ENCODE measurements at regions not wholly inside any gene's neighbourhood (a gene's known extent, or its start where the extent isn't known, plus 50 kb on each side); places are given as distances from the start of the nearest gene placed in this dataset.

GRCh38 chr2:185643434-185643833 is 95.2 kb upstream of the FSIP2 start:
- no peaks in the 10 kb centered on the region for H3K36me3 ChIP-seq (ENCODE audit: insufficient read depth, low read length)
- H3K9me3 ChIP-seq (ENCODE audit: low read depth, low read length): no peaks in the 10 kb centered on the region
- no peak overlapping the region for H3K4me3 ChIP-seq
- DNase-seq (ENCODE audit: low read depth, low spot score): no peak
- H3K9ac ChIP-seq (ENCODE audit: insufficient read length): no peak overlapping the region
- H3K27ac ChIP-seq: no peak overlapping the region
- TF ChIP-seq EZH2 (IDR thresholded peaks at IDR 0.05) (no peak), POLR2AphosphoS5 (IDR thresholded peaks at IDR 0.05; ENCODE audit: borderline replicate concordance, low read depth, low read length) (no peak), FOXP2 (optimal IDR thresholded peaks at IDR 0.05; ENCODE audit: control extremely low read depth, extremely low read length, insufficient read depth) (no peak)

GRCh38 chr2:185644828-185645227 is 93.8 kb upstream of the FSIP2 start:
- no peak for DNase-seq (ENCODE audit: low read depth, low spot score)
- no peak overlapping the region for H3K9ac ChIP-seq (ENCODE audit: insufficient read length)
- no peak for TF ChIP-seq FOXP2 (optimal IDR thresholded peaks at IDR 0.05; ENCODE audit: control extremely low read depth, extremely low read length, insufficient read depth)
- no peak for TF ChIP-seq POLR2AphosphoS5 (IDR thresholded peaks at IDR 0.05; ENCODE audit: borderline replicate concordance, low read depth, low read length)
- TF ChIP-seq EZH2 (IDR thresholded peaks at IDR 0.05): no peak

GRCh38 chr2:185645529-185645928 is 93.1 kb upstream of the FSIP2 start:
- Histone ChIP-seq H3K9ac (ENCODE audit: insufficient read length) (no peak overlapping the region), H3K27ac (no peak overlapping the region), H3K4me3 (no peak overlapping the region), H3K9me3 (ENCODE audit: low read depth, low read length) (no peaks in the 10 kb centered on the region), H3K36me3 (ENCODE audit: insufficient read depth, low read length) (no peaks in the 10 kb centered on the region)
- no peak for DNase-seq (ENCODE audit: low read depth, low spot score)
- TF ChIP-seq FOXP2 (optimal IDR thresholded peaks at IDR 0.05; ENCODE audit: control extremely low read depth, extremely low read length, insufficient read depth) (no peak), EZH2 (IDR thresholded peaks at IDR 0.05) (no peak), POLR2AphosphoS5 (IDR thresholded peaks at IDR 0.05; ENCODE audit: borderline replicate concordance, low read depth, low read length) (no peak)

More at GRCh38 chr2:185644828-185645227, 93.8 kb upstream of the FSIP2 start:
- no peak overlapping the region for H3K4me3 ChIP-seq
- H3K9me3 ChIP-seq (ENCODE audit: low read depth, low read length): no peaks in the 10 kb centered on the region
- H3K36me3 ChIP-seq (ENCODE audit: insufficient read depth, low read length): no peaks in the 10 kb centered on the region
- H3K27ac ChIP-seq: no peak overlapping the region

DNA sequence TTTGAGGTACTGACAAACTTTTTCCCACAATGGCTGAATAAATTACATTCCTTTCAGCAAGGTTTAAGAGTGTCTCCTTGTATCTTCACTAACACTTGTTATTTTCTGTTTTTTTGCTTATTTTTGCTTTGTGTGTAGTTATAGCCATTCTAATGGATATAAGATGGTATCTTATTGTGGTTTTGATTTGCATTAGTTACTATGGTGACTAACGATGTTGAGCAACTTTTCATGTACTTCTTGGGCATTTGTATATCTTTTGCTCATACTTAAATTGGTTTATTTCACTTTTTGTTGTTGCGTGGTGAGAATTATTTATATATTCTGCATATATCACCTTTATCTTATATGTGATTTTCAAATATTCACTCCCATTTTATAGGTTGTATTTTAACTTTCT is 79.9 kb upstream of the FSIP2 start:
- no peak overlapping the region for H3K4me3 ChIP-seq
- no peak for DNase-seq (ENCODE audit: low read depth, low spot score)
- H3K9ac ChIP-seq (ENCODE audit: insufficient read length): no peak overlapping the region
- no peak overlapping the region for H3K27ac ChIP-seq
- TF ChIP-seq FOXP2 (optimal IDR thresholded peaks at IDR 0.05; ENCODE audit: control extremely low read depth, extremely low read length, insufficient read depth): no peak
- TF ChIP-seq POLR2AphosphoS5 (IDR thresholded peaks at IDR 0.05; ENCODE audit: borderline replicate concordance, low read depth, low read length): no peak
- no peak for TF ChIP-seq EZH2 (IDR thresholded peaks at IDR 0.05)
- no peaks in the 10 kb centered on the region for H3K36me3 ChIP-seq (ENCODE audit: insufficient read depth, low read length)
- H3K9me3 ChIP-seq (ENCODE audit: low read depth, low read length): no peaks in the 10 kb centered on the region

DNA sequence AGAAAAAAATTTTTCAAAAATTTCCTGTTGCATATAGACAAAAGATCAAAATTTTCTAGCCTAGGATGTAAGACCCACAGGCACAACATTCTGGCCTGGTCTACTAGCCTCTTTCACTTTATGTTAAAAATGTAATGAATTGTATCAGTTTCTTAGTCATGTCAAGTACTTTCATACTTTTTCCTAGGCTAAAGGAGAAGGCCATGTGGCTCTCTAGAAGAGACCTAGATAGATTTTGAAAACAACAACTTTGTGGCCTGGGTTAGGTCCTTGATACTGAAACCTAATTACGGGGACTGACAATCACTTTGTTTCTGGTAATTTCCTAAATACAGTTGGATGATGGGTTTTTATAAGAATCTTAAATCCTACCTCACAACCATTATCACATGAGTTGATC is 74.8 kb upstream of the FSIP2 start:
- Histone ChIP-seq H3K9ac (ENCODE audit: insufficient read length) (no peak overlapping the region), H3K27ac (no peak overlapping the region), H3K9me3 (ENCODE audit: low read depth, low read length) (no peaks in the 10 kb centered on the region), H3K4me3 (no peak overlapping the region), H3K36me3 (ENCODE audit: insufficient read depth, low read length) (no peaks in the 10 kb centered on the region)
- no peak for TF ChIP-seq FOXP2 (optimal IDR thresholded peaks at IDR 0.05; ENCODE audit: control extremely low read depth, extremely low read length, insufficient read depth)
- no peak for TF ChIP-seq EZH2 (IDR thresholded peaks at IDR 0.05)
- TF ChIP-seq POLR2AphosphoS5 (IDR thresholded peaks at IDR 0.05; ENCODE audit: borderline replicate concordance, low read depth, low read length): no peak
- no peak for DNase-seq (ENCODE audit: low read depth, low spot score)

- DNase-seq (ENCODE audit: low read depth, low spot score): no peak
- Histone ChIP-seq H3K9me3 (ENCODE audit: low read depth, low read length) (no peaks in the 10 kb centered on the region), H3K4me3 (no peak overlapping the region), H3K36me3 (ENCODE audit: insufficient read depth, low read length) (no peaks in the 10 kb centered on the region), H3K9ac (ENCODE audit: insufficient read length) (no peak overlapping the region), H3K27ac (no peak overlapping the region)
- no peak for TF ChIP-seq FOXP2 (optimal IDR thresholded peaks at IDR 0.05; ENCODE audit: control extremely low read depth, extremely low read length, insufficient read depth)
- no peak for TF ChIP-seq POLR2AphosphoS5 (IDR thresholded peaks at IDR 0.05; ENCODE audit: borderline replicate concordance, low read depth, low read length)
- TF ChIP-seq EZH2 (IDR thresholded peaks at IDR 0.05): no peak
Observed at GRCh38 chr2:185664384-185664783, 74.2 kb upstream of the FSIP2 start.

DNA sequence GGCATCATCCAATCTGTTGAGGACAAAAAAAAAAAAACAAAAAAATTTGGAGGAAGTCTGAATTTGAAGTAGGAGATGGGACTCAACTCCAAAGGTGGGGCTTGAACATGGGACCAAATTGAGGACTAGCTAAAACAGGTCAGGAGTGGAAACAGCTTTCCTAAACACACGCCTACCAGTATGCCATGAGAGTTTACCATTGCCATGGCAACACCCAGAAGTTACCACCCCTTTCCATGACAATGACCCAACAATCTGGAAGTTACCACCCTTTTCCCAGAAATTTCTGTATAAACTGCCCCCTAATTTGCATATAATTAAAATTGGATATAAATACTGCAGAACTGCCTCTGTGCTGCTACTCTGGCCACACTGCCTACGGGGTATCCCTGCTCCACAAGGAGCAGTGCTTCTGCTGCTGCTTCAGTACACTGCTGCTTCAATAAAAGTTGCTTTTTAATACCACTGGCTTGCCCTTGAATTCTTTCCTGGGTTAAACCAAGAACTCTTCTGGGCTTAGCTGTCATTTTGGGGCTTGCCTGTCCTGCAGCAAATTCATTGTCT is 73.3 kb upstream of the FSIP2 start:
- TF ChIP-seq POLR2AphosphoS5 (IDR thresholded peaks at IDR 0.05; ENCODE audit: borderline replicate concordance, low read depth, low read length): no peak
- TF ChIP-seq FOXP2 (optimal IDR thresholded peaks at IDR 0.05; ENCODE audit: control extremely low read depth, extremely low read length, insufficient read depth): no peak
- no peak for TF ChIP-seq EZH2 (IDR thresholded peaks at IDR 0.05)
- no peak for DNase-seq (ENCODE audit: low read depth, low spot score)
- H3K9ac ChIP-seq (ENCODE audit: insufficient read length): no peak overlapping the region

GRCh38 chr2:185667452-185667851 is 71.2 kb upstream of the FSIP2 start:
- H3K9ac ChIP-seq (ENCODE audit: insufficient read length): no peak overlapping the region
- TF ChIP-seq FOXP2 (optimal IDR thresholded peaks at IDR 0.05; ENCODE audit: control extremely low read depth, extremely low read length, insufficient read depth) (no peak), EZH2 (IDR thresholded peaks at IDR 0.05) (no peak), POLR2AphosphoS5 (IDR thresholded peaks at IDR 0.05; ENCODE audit: borderline replicate concordance, low read depth, low read length) (no peak)
- no peaks in the 10 kb centered on the region for H3K36me3 ChIP-seq (ENCODE audit: insufficient read depth, low read length)
- no peak overlapping the region for H3K4me3 ChIP-seq
- no peaks in the 10 kb centered on the region for H3K9me3 ChIP-seq (ENCODE audit: low read depth, low read length)
- H3K27ac ChIP-seq: no peak overlapping the region
- no peak for DNase-seq (ENCODE audit: low read depth, low spot score)

More for the DNA sequence above, 73.3 kb upstream of the FSIP2 start:
- Histone ChIP-seq H3K36me3 (ENCODE audit: insufficient read depth, low read length) (no peaks in the 10 kb centered on the region), H3K9me3 (ENCODE audit: low read depth, low read length) (no peaks in the 10 kb centered on the region), H3K27ac (no peak overlapping the region), H3K4me3 (no peak overlapping the region)

GRCh38 chr2:185668710-185669109 is 69.9 kb upstream of the FSIP2 start:
- Histone ChIP-seq H3K27ac (no peak overlapping the region), H3K9ac (ENCODE audit: insufficient read length) (no peak overlapping the region), H3K9me3 (ENCODE audit: low read depth, low read length) (no peaks in the 10 kb centered on the region), H3K36me3 (ENCODE audit: insufficient read depth, low read length) (no peaks in the 10 kb centered on the region), H3K4me3 (no peak overlapping the region)
- TF ChIP-seq POLR2AphosphoS5 (IDR thresholded peaks at IDR 0.05; ENCODE audit: borderline replicate concordance, low read depth, low read length) (no peak), FOXP2 (optimal IDR thresholded peaks at IDR 0.05; ENCODE audit: control extremely low read depth, extremely low read length, insufficient read depth) (no peak), EZH2 (IDR thresholded peaks at IDR 0.05) (no peak)
- peak; percentile 47 for DNase-seq (ENCODE audit: low read depth, low spot score)

Data from SK-N-MC (cell line).